Esophagus muscularis mucosa (tissue), 4 donors: ENCODE measurements at regions not wholly inside any gene's neighbourhood (a gene's known extent, or its start where the extent isn't known, plus 50 kb on each side); places are given as distances from the start of the nearest gene placed in this dataset.

Experiments
- EP300 ChIP-seq: sonication (generic); formaldehyde crosslinking; IDR thresholded peaks from one replicate; pipeline ENCODE4 v1.6.1; 2017; ENCODE audit warnings: antibody characterized with exemption
- POLR2AphosphoS5 ChIP-seq, 2 donors: sonication (generic); formaldehyde crosslinking; IDR thresholded peaks; one replicate each; pipeline ENCODE4 v1.6.1; 2017; ENCODE audit warnings: antibody characterized with exemption in 2 of 2
- TF ChIP-seq, protein P1 (sequence below), 3 experiments: fragments of 200-600 bp in 2 of 3; fragments of 450-650 bp in 1 of 3; sonication (generic) in 2 of 3; IDR thresholded peaks; one replicate each; pipeline ENCODE4 v1.5.1; 2017 to 2019; ENCODE audit warnings: antibody characterized with exemption in 3 of 3, mild to moderate bottlenecking in 2 of 3, moderate library complexity in 1 of 3

GRCh38 chr3:82883072-82883471 lies 1121.6 kb upstream of the GBE1 start:
- TF ChIP-seq, protein P1, sequence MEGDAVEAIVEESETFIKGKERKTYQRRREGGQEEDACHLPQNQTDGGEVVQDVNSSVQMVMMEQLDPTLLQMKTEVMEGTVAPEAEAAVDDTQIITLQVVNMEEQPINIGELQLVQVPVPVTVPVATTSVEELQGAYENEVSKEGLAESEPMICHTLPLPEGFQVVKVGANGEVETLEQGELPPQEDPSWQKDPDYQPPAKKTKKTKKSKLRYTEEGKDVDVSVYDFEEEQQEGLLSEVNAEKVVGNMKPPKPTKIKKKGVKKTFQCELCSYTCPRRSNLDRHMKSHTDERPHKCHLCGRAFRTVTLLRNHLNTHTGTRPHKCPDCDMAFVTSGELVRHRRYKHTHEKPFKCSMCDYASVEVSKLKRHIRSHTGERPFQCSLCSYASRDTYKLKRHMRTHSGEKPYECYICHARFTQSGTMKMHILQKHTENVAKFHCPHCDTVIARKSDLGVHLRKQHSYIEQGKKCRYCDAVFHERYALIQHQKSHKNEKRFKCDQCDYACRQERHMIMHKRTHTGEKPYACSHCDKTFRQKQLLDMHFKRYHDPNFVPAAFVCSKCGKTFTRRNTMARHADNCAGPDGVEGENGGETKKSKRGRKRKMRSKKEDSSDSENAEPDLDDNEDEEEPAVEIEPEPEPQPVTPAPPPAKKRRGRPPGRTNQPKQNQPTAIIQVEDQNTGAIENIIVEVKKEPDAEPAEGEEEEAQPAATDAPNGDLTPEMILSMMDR (IDR thresholded peaks at IDR 0.05) = no peak
- TF ChIP-seq POLR2AphosphoS5 (IDR thresholded peaks at IDR 0.05) = no peak
- TF ChIP-seq EP300 = no peak
